HS-27A (cell line): ENCODE measurements at regions not wholly inside any gene's neighbourhood (a gene's known extent, or its start where the extent isn't known, plus 50 kb on each side); places are given as distances from the start of the nearest gene placed in this dataset.

ENCODE experiments used
- DNase-seq: peaks from one replicate; pipeline ENCODE4 v3.0.0-alpha.2; 2012; ENCODE audit warnings: low read depth, missing footprints

GRCh38 chr2:45337481-45337880, 273.6 kb downstream of the SRBD1 start:
- DNase-seq = no peak

DNA sequence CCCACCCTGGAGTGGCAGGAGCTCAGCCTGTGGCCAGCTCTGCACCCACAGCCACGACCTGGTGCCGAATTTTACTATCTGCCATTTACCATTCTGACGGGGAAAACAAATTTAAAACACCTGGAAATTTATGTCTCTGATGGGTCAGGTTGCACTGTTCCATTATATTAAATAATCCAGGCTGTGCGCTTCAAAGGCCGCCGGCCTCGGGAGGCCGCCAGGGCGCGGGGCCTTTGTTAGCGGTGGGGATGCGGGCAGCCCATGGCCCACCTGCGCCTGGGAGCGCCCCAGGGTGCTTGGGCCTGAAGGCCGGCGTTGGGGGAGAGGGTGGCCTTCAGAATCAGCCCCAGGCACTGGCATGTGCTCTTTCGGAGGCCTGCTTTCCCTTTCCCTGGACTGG, 276.9 kb downstream of the SRBD1 start:
- no peak for DNase-seq

- no peak for DNase-seq
Observed at GRCh38 chr2:45332567-45332966, 278.5 kb downstream of the SRBD1 start.

DNA sequence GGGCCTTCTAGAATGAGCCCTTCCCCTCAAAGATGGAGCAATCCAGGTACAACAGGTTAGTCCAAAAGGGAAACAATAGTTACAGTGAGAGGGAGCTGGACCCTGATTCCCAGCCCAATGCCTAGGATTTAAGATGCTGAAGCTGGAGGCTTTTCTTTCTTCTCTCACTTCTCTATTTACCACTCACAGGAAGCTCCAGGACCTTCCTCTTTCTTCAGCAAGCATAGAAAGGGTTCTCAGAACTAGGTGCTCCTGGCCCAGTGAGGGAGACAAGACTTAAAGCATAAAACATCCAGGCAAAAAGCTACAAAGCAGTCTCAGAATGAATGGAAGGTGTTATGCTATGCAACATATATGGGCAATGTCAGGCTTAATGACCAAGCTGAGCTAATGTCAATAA, 279.0 kb downstream of the SRBD1 start:
- DNase-seq = no peak

GRCh38 chr2:45331410-45331786, 279.7 kb downstream of the SRBD1 start:
- DNase-seq = no peak

DNA sequence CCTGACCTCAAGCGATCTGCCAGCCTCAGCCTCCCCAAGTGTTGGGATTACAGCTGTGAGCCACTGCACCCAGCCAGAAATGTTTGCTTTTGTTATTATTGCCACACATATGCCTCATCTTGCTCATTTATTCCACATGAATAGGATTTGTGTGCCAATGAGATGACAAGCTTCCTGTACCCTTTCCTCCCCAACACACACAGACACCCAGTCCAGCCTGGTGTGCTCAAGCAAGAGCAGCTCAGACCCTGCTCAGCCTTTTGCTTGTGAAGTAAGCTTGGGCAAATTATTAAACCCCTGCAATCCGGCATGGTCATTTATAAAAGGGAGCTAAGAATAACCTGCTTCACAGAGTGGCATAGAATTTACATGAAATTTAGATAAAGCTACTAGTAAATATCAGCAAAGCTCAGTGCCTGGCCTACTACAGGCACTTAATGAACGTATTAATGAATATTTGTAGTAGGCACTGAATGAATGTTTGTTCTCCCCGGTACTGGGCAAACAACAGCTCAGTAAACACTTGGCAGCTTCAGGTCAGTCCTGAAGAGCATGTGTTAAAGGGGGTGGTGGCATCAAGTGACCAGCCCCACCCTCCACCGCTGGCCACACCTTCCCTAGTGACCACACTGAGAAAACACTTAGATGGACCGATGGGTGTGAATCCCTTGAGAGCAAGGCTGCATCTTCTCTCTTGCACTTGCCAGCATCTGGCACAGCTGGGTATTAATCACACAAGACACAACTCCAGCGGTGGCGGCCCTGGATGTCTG, 280.2 kb downstream of the SRBD1 start:
- DNase-seq = no peak

DNA sequence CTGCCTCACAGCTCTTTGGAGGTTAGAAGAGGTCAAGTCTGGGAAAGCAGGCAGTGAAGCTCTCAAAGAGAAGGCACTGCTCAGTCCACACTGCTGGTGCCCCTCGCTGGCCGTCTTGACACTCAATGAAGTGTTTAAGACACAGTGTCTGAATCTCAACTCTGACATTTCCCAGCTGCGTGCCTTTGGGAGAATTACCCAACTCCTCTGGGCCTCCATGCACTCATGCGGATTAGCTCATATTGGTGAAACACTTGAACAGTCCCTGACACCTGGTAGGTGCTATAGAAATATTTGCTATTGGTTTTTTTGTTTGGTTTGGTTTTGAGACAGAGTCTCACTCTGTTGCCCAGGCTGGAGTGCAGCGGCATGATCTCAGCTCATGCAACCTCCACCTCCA, 281.0 kb downstream of the SRBD1 start:
- DNase-seq = no peak

DNA sequence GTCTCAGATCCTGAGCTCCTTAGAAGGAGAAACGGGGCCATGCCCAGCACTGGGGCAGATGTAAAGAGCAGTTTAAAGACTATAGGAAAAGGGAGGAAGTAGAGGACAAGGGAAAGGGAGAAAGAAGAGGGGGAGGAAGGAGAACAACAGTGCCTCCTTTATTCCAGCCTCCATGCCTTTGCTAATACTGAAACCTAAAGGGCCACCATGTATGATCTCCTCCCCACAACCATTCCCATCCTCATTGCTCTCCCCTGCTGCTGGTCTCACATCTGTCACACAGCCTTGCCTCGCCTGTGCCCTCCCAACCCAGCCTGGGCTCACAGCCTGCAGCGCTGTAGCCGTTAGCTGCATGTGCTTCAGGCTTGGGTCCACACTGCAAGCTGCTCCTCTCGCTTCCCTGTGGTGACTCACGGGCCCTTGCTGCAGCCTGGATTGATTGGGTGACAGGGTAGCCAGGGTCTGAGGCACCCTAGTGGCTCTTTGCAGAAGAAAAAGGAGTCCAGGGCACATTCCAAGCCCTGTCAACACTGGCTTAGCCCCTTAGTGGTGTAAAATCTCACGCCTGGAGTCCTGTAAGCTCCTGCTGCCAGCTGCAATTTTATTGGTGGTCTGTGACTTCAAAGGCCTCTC, 281.9 kb downstream of the SRBD1 start:
- DNase-seq = no peak

DNA sequence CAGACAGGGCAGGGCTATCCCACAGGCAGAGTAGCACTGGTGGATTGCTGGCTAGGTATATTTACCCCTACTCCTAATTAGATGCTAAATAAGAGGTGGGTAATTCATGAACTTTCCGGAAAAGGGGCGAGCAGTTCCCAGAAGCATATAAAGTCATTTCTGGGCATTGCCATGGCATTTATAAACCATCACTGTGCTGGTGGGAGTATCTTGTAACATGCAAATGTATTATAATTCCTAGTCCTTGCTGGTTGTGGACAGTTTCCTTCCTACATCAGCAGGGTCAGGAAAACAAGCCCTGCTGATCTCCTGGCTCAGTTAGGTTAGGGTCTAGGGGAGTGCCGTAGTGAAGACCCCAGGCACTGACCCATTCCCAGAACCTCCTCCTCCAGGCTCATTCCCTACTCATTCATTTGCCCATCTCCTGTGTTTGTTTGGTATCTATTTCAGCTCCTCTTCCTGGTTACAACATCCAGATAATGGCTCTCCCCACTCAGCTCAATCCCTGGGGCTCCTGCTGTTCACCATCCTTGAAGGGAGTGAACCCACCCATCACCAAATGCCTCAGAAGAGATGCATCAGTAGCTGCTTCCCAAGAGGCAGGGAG, 282.7 kb downstream of the SRBD1 start:
- DNase-seq = no peak

DNA sequence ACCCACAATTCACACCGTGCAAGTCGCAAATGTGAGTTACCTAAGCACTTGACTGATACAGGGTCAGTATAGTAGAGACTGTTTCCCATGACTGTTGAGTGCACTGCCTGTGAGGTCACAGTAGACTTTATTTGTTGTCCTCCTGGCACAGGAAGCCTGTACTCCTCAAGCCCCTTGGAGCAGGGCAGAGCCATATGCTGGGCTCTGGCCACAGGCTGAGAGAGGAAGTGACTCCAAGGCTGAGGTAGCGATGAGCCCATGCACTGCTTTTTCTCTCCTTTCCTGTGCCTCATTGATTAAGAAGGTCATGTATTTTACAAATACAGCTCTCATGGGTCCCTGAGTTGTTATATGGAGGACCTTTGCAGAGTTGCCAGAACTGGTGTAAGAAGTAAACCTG, 287.7 kb downstream of the SRBD1 start:
- DNase-seq = no peak

GRCh38 chr2:45320956-45321355, 290.1 kb downstream of the SRBD1 start:
- DNase-seq = no peak

- DNase-seq = no peak
Observed at GRCh38 chr2:45319683-45320455, 291.2 kb downstream of the SRBD1 start.

GRCh38 chr2:45318686-45319085, 292.4 kb downstream of the SRBD1 start:
- no peak for DNase-seq

DNA sequence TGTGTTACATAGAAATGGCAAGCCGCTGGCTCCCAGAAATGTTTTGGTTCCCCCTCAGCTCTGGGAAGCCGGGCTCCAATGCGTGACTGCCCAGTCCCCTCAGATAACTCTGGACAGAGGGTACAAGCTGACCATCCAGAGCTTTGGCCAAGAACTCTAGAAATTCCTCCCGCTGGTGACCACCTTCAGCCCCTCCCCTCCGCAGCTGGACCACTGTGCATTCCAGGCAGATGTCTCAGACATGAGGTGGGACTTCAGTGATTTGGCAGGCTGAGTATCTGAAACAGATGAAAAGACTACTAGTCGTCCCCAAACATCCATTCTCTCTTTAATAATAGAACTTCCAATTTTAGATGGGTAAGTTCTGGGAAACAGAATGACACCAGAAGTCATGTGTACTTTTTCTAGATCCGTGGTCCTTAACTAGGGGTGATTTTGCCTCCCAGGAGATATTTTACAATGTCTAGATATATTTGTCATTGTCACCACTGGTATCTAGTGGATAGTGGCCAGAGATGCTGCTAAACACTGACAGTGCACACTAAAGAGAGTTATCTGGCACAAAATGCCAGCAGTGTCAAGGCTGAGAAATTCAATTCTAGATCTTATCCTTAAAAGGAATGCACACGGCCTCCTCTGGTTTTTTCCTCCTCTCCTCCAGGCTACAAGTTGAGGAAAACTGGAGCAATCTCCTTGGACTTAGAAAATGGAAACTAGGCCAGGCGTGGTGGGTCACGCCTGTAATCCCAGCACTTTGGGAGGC, 294.3 kb downstream of the SRBD1 start:
- peak; percentile 72 for DNase-seq

- DNase-seq = peak; percentile 59
Observed at GRCh38 chr2:45315861-45316260, 295.2 kb downstream of the SRBD1 start.

GRCh38 chr2:45312275-45312674, 298.8 kb downstream of the SRBD1 start:
- no peak for DNase-seq

GRCh38 chr2:45311559-45311958, 299.5 kb downstream of the SRBD1 start:
- DNase-seq = no peak

GRCh38 chr2:45307147-45307546, 297.9 kb upstream of the SIX2 start:
- DNase-seq = no peak

DNA sequence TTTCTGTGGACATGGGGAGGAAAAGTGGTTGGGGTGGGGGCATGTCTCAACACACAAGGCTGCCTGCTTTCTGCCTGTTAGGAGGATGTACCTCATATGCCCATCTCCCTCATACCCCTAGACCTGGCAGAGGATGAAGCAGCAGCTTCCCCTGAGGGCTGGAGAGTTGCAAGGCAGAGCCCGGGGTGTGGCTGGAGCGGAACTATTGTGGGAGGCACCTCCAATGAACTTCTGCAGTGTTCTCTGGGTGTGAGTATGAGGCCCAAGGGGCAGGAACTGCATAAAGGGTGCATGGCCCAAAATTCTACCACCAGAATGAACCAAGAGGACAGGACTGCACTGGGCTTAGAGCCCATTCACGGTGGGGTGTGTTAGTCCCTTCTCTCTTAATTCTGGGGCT, 296.3 kb upstream of the SIX2 start:
- DNase-seq = no peak

GRCh38 chr2:45303417-45304202, 294.4 kb upstream of the SIX2 start:
- no peak for DNase-seq
